DMS79 (cell line): ENCODE measurements at regions not wholly inside any gene's neighbourhood (a gene's known extent, or its start where the extent isn't known, plus 50 kb on each side); places are given as distances from the start of the nearest gene placed in this dataset.

Source experiments
- DNase-seq: peaks from one replicate; lab custom pipeline; 2025; lab: John Stamatoyannopoulos, UW

- no peak for DNase-seq
Observed at GRCh38 chrX:11056322-11057176, 54.6 kb upstream of the HCCS start.

GRCh38 chrX:11059933-11060332 lies 51.2 kb upstream of the HCCS start:
- no peak for DNase-seq
